K562 (cell line): ENCODE measurements at regions not wholly inside any gene's neighbourhood (a gene's known extent, or its start where the extent isn't known, plus 50 kb on each side); places are given as distances from the start of the nearest gene placed in this dataset.

ENCODE experiments used
- ADNP ChIP-seq: fragments of 200-800 bp; sonication (Bioruptor generic); IDR thresholded peaks from 2 replicates; pipeline ENCODE4 v1.6.1; 2016; ENCODE audit warnings: missing genetic modification characterization, missing compliant biosample characterization
- BCOR ChIP-seq: fragments of 450-650 bp; IDR thresholded peaks from 2 replicates; pipeline ENCODE4 v1.6.1; 2016
- BRD4 ChIP-seq: fragments of 200-600 bp; sonication (generic); IDR thresholded peaks from 2 replicates; pipeline ENCODE4 v1.6.1; 2017; ENCODE audit warnings: inconsistent platforms
- CAMTA2 ChIP-seq: fragments of 250-450 bp; sonication (Bioruptor Pico); conservative IDR thresholded peaks from 2 replicates; pipeline ENCODE4 v1.5.1; 2022
- ELF2 ChIP-seq: fragments of 250-450 bp; sonication (Bioruptor Pico); IDR thresholded peaks from 2 replicates; pipeline ENCODE4 v1.5.0; 2021; ENCODE audit warnings: mild to moderate bottlenecking
- FOXJ2 ChIP-seq: fragments of 200-800 bp; sonication (Bioruptor generic); IDR thresholded peaks from 2 replicates; pipeline ENCODE4 v1.6.1; 2016; ENCODE audit warnings: missing genetic modification characterization, missing compliant biosample characterization
- HMBOX1 ChIP-seq: sonication (generic); IDR thresholded peaks from 2 replicates; pipeline ENCODE4 v1.6.1; 2016
- KDM5B ChIP-seq: fragments of 200-600 bp; sonication (generic); IDR thresholded peaks from 2 replicates; pipeline ENCODE4 v1.6.1; 2012; ENCODE audit warnings: low read depth, mild to moderate bottlenecking, moderate library complexity, low read length, control low read depth, inconsistent platforms; ENCODE audit not compliant: insufficient replicate concordance
- MEF2D ChIP-seq: conservative IDR thresholded peaks from 2 replicates; pipeline ENCODE4 v1.6.1; 2016; ENCODE audit warnings: low read depth, missing genetic modification characterization, missing compliant biosample characterization
- MYC ChIP-seq, 2 experiments: fragments of 250-450 bp in 1 of 2; sonication (Bioruptor Pico) in 1 of 2; IDR thresholded peaks; 2 replicates each; pipeline versions ENCODE4 v1.5.1 to v1.6.1; 2012 to 2021; ENCODE audit warnings: low read depth in 2 of 2, borderline replicate concordance in 1 of 2, improper control_type of control experiment in 1 of 2, low read length in 1 of 2, mild to moderate bottlenecking in 1 of 2, moderate library complexity in 1 of 2
- PRPF4 ChIP-seq: fragments of 200-400 bp; formaldehyde crosslinking; IDR thresholded peaks from one replicate; pipeline ENCODE4 v1.6.1; 2017; ENCODE audit warnings: low read length, low read depth, mild to moderate bottlenecking; ENCODE audit not compliant: insufficient read depth, poor library complexity, severe bottlenecking
- SMARCA5 ChIP-seq: fragments of 450-650 bp; IDR thresholded peaks from 2 replicates; pipeline ENCODE4 v1.6.1; 2016
- SP2 ChIP-seq: IDR thresholded peaks from 2 replicates; pipeline ENCODE4 v1.6.1; 2011; ENCODE audit warnings: mild to moderate bottlenecking, low read depth, low read length, moderate library complexity; ENCODE audit not compliant: poor library complexity, severe bottlenecking; ENCODE audit errors: extremely low read depth
- SPI1 ChIP-seq: IDR thresholded peaks from 2 replicates; pipeline ENCODE4 v1.6.1; 2011; ENCODE audit warnings: low read depth, low read length, control low read depth, borderline replicate concordance
- SREBF1 ChIP-seq: fragments of 150-350 bp; IDR thresholded peaks from 2 replicates; pipeline ENCODE4 v1.6.1; 2014; ENCODE audit warnings: antibody characterized with exemption, low read depth, low read length, borderline replicate concordance
- STAT5A ChIP-seq: IDR thresholded peaks from 2 replicates; pipeline ENCODE4 v1.6.1; 2012; ENCODE audit warnings: low read length, inconsistent platforms, borderline replicate concordance
- TCF3 ChIP-seq: sonication (generic); formaldehyde crosslinking; IDR thresholded peaks from 2 replicates; pipeline ENCODE4 v1.4.0; 2020; ENCODE audit warnings: mild to moderate bottlenecking, missing genetic modification reagents
- TEAD4 ChIP-seq, 2 experiments: sonication (generic) in 1 of 2; formaldehyde crosslinking in 1 of 2; IDR thresholded peaks; 2 replicates each; pipeline versions ENCODE4 v1.6.1 to v1.8.0; 2012 to 2022; ENCODE audit warnings: borderline replicate concordance in 1 of 2, inconsistent platforms in 1 of 2, low read length in 1 of 2, mild to moderate bottlenecking in 1 of 2, missing genetic modification reagents in 1 of 2
- U2AF1 ChIP-seq: fragments of 200-400 bp; formaldehyde crosslinking; optimal IDR thresholded peaks from 2 replicates; pipeline ENCODE3; 2017; ENCODE audit warnings: mild to moderate bottlenecking, low read depth, low read length, moderate library complexity
- ZBTB8A ChIP-seq: fragments of 450-650 bp; IDR thresholded peaks from 2 replicates; pipeline ENCODE4 v1.6.1; 2018; ENCODE audit warnings: mild to moderate bottlenecking, moderate library complexity; ENCODE audit not compliant: partially characterized antibody
- ZNF212 ChIP-seq: fragments of 450-650 bp; formaldehyde crosslinking; IDR thresholded peaks from 2 replicates; pipeline ENCODE4 v1.4.0; 2020; ENCODE audit warnings: mild to moderate bottlenecking
- ZNF408 ChIP-seq: fragments of 250-450 bp; sonication (Bioruptor Pico); IDR thresholded peaks from 2 replicates; pipeline ENCODE4 v1.4.0; 2020; ENCODE audit warnings: low read depth, mild to moderate bottlenecking, moderate library complexity
- ZNF584 ChIP-seq: fragments of 200-800 bp; sonication (Bioruptor generic); IDR thresholded peaks from 2 replicates; pipeline ENCODE4 v1.6.1; 2016; ENCODE audit warnings: low read depth, mild to moderate bottlenecking, missing genetic modification characterization, missing compliant biosample characterization
- ZNF644 ChIP-seq: fragments of 200-800 bp; sonication (Bioruptor generic); IDR thresholded peaks from 2 replicates; pipeline ENCODE4 v1.6.1; 2016; ENCODE audit warnings: low read depth, missing genetic modification characterization, missing compliant biosample characterization
- TF ChIP-seq, protein P1 (sequence below): fragments of 250-450 bp; sonication (Bioruptor Pico); IDR thresholded peaks from 2 replicates; pipeline ENCODE4 v1.9.0; 2021; ENCODE audit warnings: mild to moderate bottlenecking
- TF ChIP-seq, protein P2 (sequence below): fragments of 250-450 bp; sonication (Bioruptor Pico); IDR thresholded peaks from 2 replicates; pipeline ENCODE4 v1.8.0; 2022; ENCODE audit warnings: inconsistent platforms

- TF ChIP-seq MEF2D (tag), result peak; percentile 78
- no peak; the same call in 1 of the 2 replicates for TF ChIP-seq TCF3 (CRISPR knock-in tag)
- no peak for TF ChIP-seq BCOR
- TF ChIP-seq ZNF644 (tag), result no peak
- TF ChIP-seq MYC (IDR thresholded peaks at IDR 0.05; ENCODE audit: low read depth, low read length), result no peak; the same call in 1 of the 2 replicates
- TF ChIP-seq MYC (CRISPR knock-in tag; IDR thresholded peaks at IDR 0.05; ENCODE audit: borderline replicate concordance, low read depth), result 0 out of 2 replicates have a peak, but pooled peaks have one; percentile 14
- peak; percentile 34; the same call in 1 of the 2 replicates for TF ChIP-seq TEAD4 (IDR thresholded peaks at IDR 0.05; ENCODE audit: low read length)
- no peak for TF ChIP-seq TEAD4 (CRISPR knock-in tag; IDR thresholded peaks at IDR 0.05; ENCODE audit: borderline replicate concordance)
- TF ChIP-seq HMBOX1, result no peak
- no peak for TF ChIP-seq PRPF4
- TF ChIP-seq KDM5B, result no peak
- no peak for TF ChIP-seq ZBTB8A
- TF ChIP-seq FOXJ2, result no peak
- 0 out of 2 replicates have a peak, but pooled peaks have one; percentile 66 for TF ChIP-seq BRD4
- TF ChIP-seq, protein P1, sequence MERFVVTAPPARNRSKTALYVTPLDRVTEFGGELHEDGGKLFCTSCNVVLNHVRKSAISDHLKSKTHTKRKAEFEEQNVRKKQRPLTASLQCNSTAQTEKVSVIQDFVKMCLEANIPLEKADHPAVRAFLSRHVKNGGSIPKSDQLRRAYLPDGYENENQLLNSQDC, result no peak
- TF ChIP-seq SPI1, result peak; percentile 81; the same call in 1 of the 2 replicates
- 0 out of 2 replicates have a peak, but pooled peaks have one; percentile 25 for TF ChIP-seq ADNP (tag)
- peak; percentile 36; the same call in 1 of the 2 replicates for TF ChIP-seq STAT5A
- TF ChIP-seq SMARCA5, result no peak
- TF ChIP-seq ELF2 (CRISPR knock-in tag), result no peak
- TF ChIP-seq, protein P2, sequence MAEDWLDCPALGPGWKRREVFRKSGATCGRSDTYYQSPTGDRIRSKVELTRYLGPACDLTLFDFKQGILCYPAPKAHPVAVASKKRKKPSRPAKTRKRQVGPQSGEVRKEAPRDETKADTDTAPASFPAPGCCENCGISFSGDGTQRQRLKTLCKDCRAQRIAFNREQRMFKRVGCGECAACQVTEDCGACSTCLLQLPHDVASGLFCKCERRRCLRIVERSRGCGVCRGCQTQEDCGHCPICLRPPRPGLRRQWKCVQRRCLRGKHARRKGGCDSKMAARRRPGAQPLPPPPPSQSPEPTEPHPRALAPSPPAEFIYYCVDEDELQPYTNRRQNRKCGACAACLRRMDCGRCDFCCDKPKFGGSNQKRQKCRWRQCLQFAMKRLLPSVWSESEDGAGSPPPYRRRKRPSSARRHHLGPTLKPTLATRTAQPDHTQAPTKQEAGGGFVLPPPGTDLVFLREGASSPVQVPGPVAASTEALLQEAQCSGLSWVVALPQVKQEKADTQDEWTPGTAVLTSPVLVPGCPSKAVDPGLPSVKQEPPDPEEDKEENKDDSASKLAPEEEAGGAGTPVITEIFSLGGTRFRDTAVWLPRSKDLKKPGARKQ (CRISPR knock-in tag), result no peak
- no peak for TF ChIP-seq CAMTA2 (CRISPR knock-in tag)
- no peak for TF ChIP-seq U2AF1
- no peak for TF ChIP-seq SREBF1
- no peak for TF ChIP-seq ZNF408 (CRISPR knock-in tag)
- TF ChIP-seq ZNF584 (CRISPR knock-in tag), result no peak
- no peak for TF ChIP-seq SP2
- 0 out of 2 replicates have a peak, but pooled peaks have one; percentile 4 for TF ChIP-seq ZNF212 (CRISPR knock-in tag)
These were observed 108.1 kb downstream of the CCDC71L start (continued) for GRCh38 chr7:106552645-106553445.
